CD4-positive, alpha-beta T cell (primary cell): ENCODE measurements at regions not wholly inside any gene's neighbourhood (a gene's known extent, or its start where the extent isn't known, plus 50 kb on each side); places are given as distances from the start of the nearest gene placed in this dataset.

Experiments used
- ATAC-seq: fragments of 200-7000 bp; cut with Tn5 transposase; one replicate; pipeline ENCODE4 v1.10.0; 2022; ENCODE audit warnings: mild to moderate bottlenecking; ENCODE audit not compliant: poor library complexity
- CTCF ChIA-PET: fragments of 350-600 bp; sonication (Branson Sonifier 250); formaldehyde crosslinking; loops from one replicate; lab custom pipeline; 2021; ENCODE audit warnings: antibody characterized with exemption, inconsistent platforms; lab: Charles Lee
- POLR2A ChIA-PET: fragments of 350-600 bp; sonication (Branson Sonifier 250); formaldehyde crosslinking; loops from one replicate; lab custom pipeline; 2021; ENCODE audit warnings: antibody characterized with exemption, inconsistent platforms; lab: Charles Lee
- DNase-seq, 14 experiments: peaks; one replicate each; pipeline ENCODE4 v3.0.0-alpha.2; 2013 to 2020; ENCODE audit warnings: mixed read lengths in 2 of 14
- H3K27ac ChIP-seq, 2 donors: one replicate each; pipeline versions ENCODE4 v1.5.1 to v1.7.0; 2013; ENCODE audit warnings: low read length in 2 of 2, low read depth in 1 of 2, mild to moderate bottlenecking in 1 of 2
- H3K27me3 ChIP-seq, 2 experiments: 1 replicate in 1 of 2; 2 replicates in 1 of 2; pipeline versions ENCODE4 v1.6.1 to v1.7.0; 2013; ENCODE audit warnings: low read length in 2 of 2, control low read depth in 1 of 2, mild to moderate bottlenecking in 1 of 2, moderate library complexity in 1 of 2; ENCODE audit not compliant: insufficient read depth in 2 of 2, control insufficient read depth in 1 of 2
- H3K36me3 ChIP-seq: one replicate; pipeline ENCODE4 v1.6.1; 2013; ENCODE audit warnings: low read length, control low read depth; ENCODE audit not compliant: insufficient read depth
- H3K4me1 ChIP-seq: one replicate; pipeline ENCODE4 v1.6.1; 2013; ENCODE audit warnings: low read length, control low read depth; ENCODE audit not compliant: insufficient read depth
- H3K4me3 ChIP-seq: one replicate; pipeline ENCODE4 v1.5.1; 2013; ENCODE audit warnings: mild to moderate bottlenecking, low read length, moderate library complexity
- H3K9me3 ChIP-seq, 2 experiments: 1 replicate in 1 of 2; 2 replicates in 1 of 2; pipeline versions ENCODE4 v1.6.1 to v1.7.0; 2013; ENCODE audit warnings: low read length in 2 of 2, mild to moderate bottlenecking in 2 of 2, control low read depth in 1 of 2, moderate library complexity in 1 of 2; ENCODE audit not compliant: control insufficient read depth in 1 of 2, insufficient read depth in 1 of 2
- H3K27ac Mint-ChIP-seq: one replicate; pipeline ENCODE4 v1.8.0; 2020; ENCODE audit warnings: mixed read lengths
- H3K27me3 Mint-ChIP-seq: one replicate; pipeline ENCODE4 v1.8.0; 2021; ENCODE audit warnings: mixed read lengths
- H3K36me3 Mint-ChIP-seq: one replicate; pipeline ENCODE4 v1.8.0; 2021; ENCODE audit warnings: low read depth, mixed read lengths
- H3K4me1 Mint-ChIP-seq: one replicate; pipeline ENCODE4 v1.8.0; 2021; ENCODE audit warnings: low read depth, mixed read lengths
- H3K4me3 Mint-ChIP-seq: one replicate; pipeline ENCODE4 v1.8.0; 2020; ENCODE audit warnings: mild to moderate bottlenecking, mixed read lengths
- H3K9me3 Mint-ChIP-seq: one replicate; pipeline ENCODE4 v1.8.0; 2020; ENCODE audit warnings: mixed read lengths
- CTCF ChIP-seq: fragments of 200-600 bp; IDR thresholded peaks from one replicate; pipeline ENCODE4 v1.8.0; 2022; ENCODE audit warnings: antibody characterized with exemption, mild to moderate bottlenecking
- intact Hi-C, 2 experiments: fragments of 100-400 bp; cut with DNase I in 1 of 2; cut with micrococcal nuclease in 1 of 2; formaldehyde crosslinking; loops; one replicate each; pipeline versions ENCODE4 v1.15.1 to v1.9.0; 2023 to 2025; cut with DNase I, micrococcal nuclease

- no peak for DNase-seq
- no peak overlapping the region for H3K4me3 ChIP-seq
- H3K9me3 ChIP-seq, result no peaks in the 10 kb centered on the region
- ChIA-PET CTCF (no interaction called here), POLR2A (interaction anchor here (0.6 kb wide), 1 partner anchor 215 kb away, joined by 4 read pairs; no protein-coding TSS in a partner anchor)
- no peaks in the 10 kb centered on the region for H3K36me3 ChIP-seq
- Mint-ChIP-seq H3K4me3 (no peak overlapping the region), H3K9me3 (no peaks in the 10 kb centered on the region), H3K36me3 (no peaks in the 10 kb centered on the region), H3K4me1 (no peaks in the 10 kb centered on the region), H3K27ac (no peak overlapping the region), H3K27me3 (no peaks in the 10 kb centered on the region)
- TF ChIP-seq CTCF, result no peak
- intact Hi-C loops, result no loop called here
- no peaks in the 10 kb centered on the region for H3K4me1 ChIP-seq
- ATAC-seq, result no peak
- H3K27me3 ChIP-seq, result no peaks in the 10 kb centered on the region
- H3K27ac ChIP-seq, result no peak overlapping the region
Observed at GRCh38 chr2:7887441-7887840, 794.4 kb upstream of the ID2 start.

GRCh38 chr2:7888876-7889275, 793.0 kb upstream of the ID2 start:
- H3K27ac Mint-ChIP-seq, result no peak overlapping the region
- H3K9me3 Mint-ChIP-seq, result no peaks in the 10 kb centered on the region

GRCh38 chr2:7891312-7891711, 790.5 kb upstream of the ID2 start:
- intact Hi-C loops, result no loop called here
- H3K36me3 ChIP-seq, result no peaks in the 10 kb centered on the region
- ChIA-PET POLR2A (no interaction called here), CTCF (no interaction called here)
- no peak overlapping the region for H3K27ac Mint-ChIP-seq
- no peaks in the 10 kb centered on the region for H3K4me1 Mint-ChIP-seq
- ATAC-seq (no peak), DNase-seq (no peak)
- H3K4me3 Mint-ChIP-seq, result no peak overlapping the region
- H3K27ac ChIP-seq, result no peak overlapping the region
- no peaks in the 10 kb centered on the region for H3K36me3 Mint-ChIP-seq
- no peaks in the 10 kb centered on the region for H3K27me3 Mint-ChIP-seq
- no peaks in the 10 kb centered on the region for H3K4me1 ChIP-seq
- H3K9me3 ChIP-seq, result no peaks in the 10 kb centered on the region
- no peak for TF ChIP-seq CTCF
- no peaks in the 10 kb centered on the region for H3K27me3 ChIP-seq
- H3K4me3 ChIP-seq, result no peak overlapping the region
- H3K9me3 Mint-ChIP-seq, result no peaks in the 10 kb centered on the region

More at GRCh38 chr2:7888876-7889275, 793.0 kb upstream of the ID2 start:
- H3K27me3 ChIP-seq, result no peaks in the 10 kb centered on the region
- H3K4me3 ChIP-seq, result no peak overlapping the region
- no peak for DNase-seq
- intact Hi-C loops, result no loop called here
- Mint-ChIP-seq H3K36me3 (no peaks in the 10 kb centered on the region), H3K4me3 (no peak overlapping the region), H3K4me1 (no peaks in the 10 kb centered on the region), H3K27me3 (no peaks in the 10 kb centered on the region)
- no peaks in the 10 kb centered on the region for H3K36me3 ChIP-seq
- H3K4me1 ChIP-seq, result no peaks in the 10 kb centered on the region
- ChIA-PET CTCF (no interaction called here), POLR2A (no interaction called here)
- no peak for TF ChIP-seq CTCF
- H3K27ac ChIP-seq, result no peak overlapping the region
- H3K9me3 ChIP-seq, result no peaks in the 10 kb centered on the region
- ATAC-seq, result no peak
